ENCODE measurements at regions not wholly inside any gene's neighbourhood (a gene's known extent, or its start where the extent isn't known, plus 50 kb on each side); places are given as distances from the start of the nearest gene placed in this dataset.

GRCh38 chr10:131746241-131746711 is 154.5 kb upstream of the PPP2R2D start:
- peaks cover 2 to 10% of the 10 kb centered on the region in 2 experiments; a peak in 3 of 5 replicates for H3K27me3 ChIP-seq (ENCODE audit: control insufficient read depth in 1 of 2, insufficient read depth in 2 of 2, low read length in 2 of 2)
- no peak overlapping the region for H3K9ac ChIP-seq (ENCODE audit: insufficient read depth, low read depth, low read length)
- H3K36me3 ChIP-seq (replicated peaks in 1 of 2; ENCODE audit: control insufficient read depth in 1 of 2, insufficient read depth in 2 of 2, low read length in 2 of 2): no peaks in the 10 kb centered on the region
- BruUV-seq (replicated peaks): no TSS peak
- FAIRE-seq (no peak), ATAC-seq (no peak), DNase-seq (ENCODE audit: low spot score) (no peak)
- H4K20me1 ChIP-seq (ENCODE audit: insufficient read depth, low read length): no peaks in the 10 kb centered on the region
- H3K4me1 ChIP-seq (ENCODE audit: insufficient read depth, low read length): peaks cover 33% of the 10 kb centered on the region
- 86% methylated on average over 5 of the region's 20 CpGs for WGBS (ENCODE audit: low lambda C conversion rate)
- intact Hi-C loops (cut with micrococcal nuclease; ENCODE audit: unreplicated experiment): no loop called here
- H3K4me3 ChIP-seq (replicated peaks in 1 of 3; ENCODE audit: insufficient read depth in 1 of 3, low read depth in 2 of 3, low read length in 3 of 3): no peak overlapping the region
- ChIA-PET CTCF (ENCODE audit: low intra/inter-chr PET ratio, low total read pairs) (no interaction called here), POLR2A (no interaction called here)
- H3K79me2 ChIP-seq (ENCODE audit: insufficient read depth, low read length): no peaks in the 10 kb centered on the region
- no peak overlapping the region for H3K4me2 ChIP-seq (ENCODE audit: low read depth, low read length)
- H3K9me3 ChIP-seq (ENCODE audit: low read length): no peaks in the 10 kb centered on the region
- no peak overlapping the region for H3K27ac ChIP-seq (ENCODE audit: extremely low read length, insufficient read depth, low read length)
- TF ChIP-seq ZNF639 (CRISPR knock-in tag; conservative IDR thresholded peaks at IDR 0.05): no peak
- TF ChIP-seq JDP2 (CRISPR knock-in tag; IDR thresholded peaks at IDR 0.05; ENCODE audit: borderline replicate concordance): no peak
- no peak for TF ChIP-seq SMAD1 (CRISPR knock-in tag; IDR thresholded peaks at IDR 0.05; ENCODE audit: borderline replicate concordance, low read depth)
- no peak overlapping the region for H2AFZ ChIP-seq (ENCODE audit: low read length)
- in situ Hi-C loops (cut with HindIII; ENCODE audit: extremely low pct_ligation_motif_present, low pct_unique_long_range_greater_than_20kb): no loop called here

- no peak overlapping the region for H3K9ac ChIP-seq (ENCODE audit: insufficient read depth, low read depth, low read length)
- peaks cover 38% of the 10 kb centered on the region for H3K4me1 ChIP-seq (ENCODE audit: insufficient read depth, low read length)
- intact Hi-C loops (cut with micrococcal nuclease; ENCODE audit: unreplicated experiment) (no loop called here), in situ Hi-C loops (cut with HindIII; ENCODE audit: extremely low pct_ligation_motif_present, low pct_unique_long_range_greater_than_20kb) (no loop called here)
- no TSS peak for BruUV-seq (replicated peaks)
- H4K20me1 ChIP-seq (ENCODE audit: insufficient read depth, low read length): no peaks in the 10 kb centered on the region
- no peaks in the 10 kb centered on the region for H3K9me3 ChIP-seq (ENCODE audit: low read length)
- H3K27me3 ChIP-seq (ENCODE audit: control insufficient read depth in 1 of 2, insufficient read depth in 2 of 2, low read length in 2 of 2): peaks cover 2 to 11% of the 10 kb centered on the region in 2 experiments; a peak in 3 of 5 replicates
- FAIRE-seq (no peak), ATAC-seq (no peak), DNase-seq (ENCODE audit: low spot score) (no peak)
- H3K79me2 ChIP-seq (ENCODE audit: insufficient read depth, low read length): no peaks in the 10 kb centered on the region
- 50% methylated on average over 1 of the region's 1 CpG for WGBS (ENCODE audit: low lambda C conversion rate)
- CTCF ChIA-PET (ENCODE audit: low intra/inter-chr PET ratio, low total read pairs): no interaction called here
- H3K4me2 ChIP-seq (ENCODE audit: low read depth, low read length): no peak overlapping the region
- POLR2A ChIA-PET: no interaction called here
- no peaks in the 10 kb centered on the region for H3K36me3 ChIP-seq (replicated peaks in 1 of 2; ENCODE audit: control insufficient read depth in 1 of 2, insufficient read depth in 2 of 2, low read length in 2 of 2)
- no peak overlapping the region for H2AFZ ChIP-seq (ENCODE audit: low read length)
- no peak overlapping the region for H3K27ac ChIP-seq (ENCODE audit: extremely low read length, insufficient read depth, low read length)
- peak; percentile 66 for TF ChIP-seq ZNF263 (CRISPR knock-in tag; IDR thresholded peaks at IDR 0.05)
- TF ChIP-seq MEF2D (CRISPR knock-in tag; IDR thresholded peaks at IDR 0.05): no peak
- no peak for TF ChIP-seq SIX4 (CRISPR knock-in tag; IDR thresholded peaks at IDR 0.05)
- H3K4me3 ChIP-seq (replicated peaks in 1 of 3; ENCODE audit: insufficient read depth in 1 of 3, low read depth in 2 of 3, low read length in 3 of 3): no peak overlapping the region
These were observed 154.0 kb upstream of the PPP2R2D start for GRCh38 chr10:131746785-131747184.
